HEK293 (cell line): ENCODE measurements at regions not wholly inside any gene's neighbourhood (a gene's known extent, or its start where the extent isn't known, plus 50 kb on each side); places are given as distances from the start of the nearest gene placed in this dataset.

ENCODE experiments used
- CTCF ChIA-PET: fragments of 350-600 bp; formaldehyde crosslinking; extraction: SDS; loops from one replicate; lab custom pipeline; 2021; ENCODE audit warnings: antibody characterized with exemption; lab: Yijun Ruan, JAX
- POLR2A ChIA-PET: fragments of 300-600 bp; formaldehyde crosslinking; extraction: SDS; loops from one replicate; lab custom pipeline; 2020; ENCODE audit warnings: antibody characterized with exemption, inconsistent platforms; lab: Yijun Ruan, JAX
- H3K27ac ChIP-seq: fragments of 200-500 bp; sonication (Bioruptor generic); 2 replicates; pipeline ENCODE4 v1.5.1; 2014; ENCODE audit warnings: low read depth, low read length, control low read depth, inconsistent platforms; ENCODE audit errors: extremely low read depth
- H3K36me3 ChIP-seq, 2 experiments: fragments of 200-500 bp in 1 of 2; sonication (Bioruptor generic) in 1 of 2; 1 replicate in 1 of 2; 2 replicates in 1 of 2; pipeline ENCODE4 v1.5.1; 2014 to 2017; ENCODE audit warnings: inconsistent platforms in 2 of 2, low read length in 2 of 2; ENCODE audit not compliant: control insufficient read depth in 2 of 2, insufficient read depth in 1 of 2
- H3K4me1 ChIP-seq: fragments of 200-500 bp; sonication (Bioruptor generic); 2 replicates; pipeline ENCODE4 v1.5.1; 2014; ENCODE audit warnings: mild to moderate bottlenecking, low read length, inconsistent platforms; ENCODE audit not compliant: control insufficient read depth, insufficient read depth
- H3K4me3 ChIP-seq: 2 replicates; pipeline ENCODE4 v1.5.1; 2011; ENCODE audit warnings: low read depth, mild to moderate bottlenecking, control low read depth, low read length, moderate library complexity
- H3K9me3 ChIP-seq: fragments of 200-500 bp; sonication (Bioruptor generic); 2 replicates; pipeline ENCODE4 v1.5.1; 2014; ENCODE audit warnings: low read depth, low read length, inconsistent platforms; ENCODE audit not compliant: control insufficient read depth, insufficient read depth
- BCL11A ChIP-seq: fragments of 450-650 bp; formaldehyde crosslinking; IDR thresholded peaks from 2 replicates; pipeline ENCODE4 v1.5.1; 2016; ENCODE audit warnings: low read depth, missing biosample characterization, missing genetic modification characterization
- GLI4 ChIP-seq: fragments of 450-650 bp; formaldehyde crosslinking; IDR thresholded peaks from 2 replicates; pipeline ENCODE4 v1.5.1; 2016; ENCODE audit warnings: missing biosample characterization, missing genetic modification characterization
- HOXA7 ChIP-seq: sonication (generic); formaldehyde crosslinking; IDR thresholded peaks from 2 replicates; pipeline ENCODE4 v1.8.1; 2022; ENCODE audit warnings: missing genetic modification reagents, borderline replicate concordance
- KLF7 ChIP-seq: fragments of 450-650 bp; formaldehyde crosslinking; IDR thresholded peaks from 2 replicates; pipeline ENCODE4 v1.5.1; 2016; ENCODE audit warnings: missing biosample characterization, missing genetic modification characterization, borderline replicate concordance
- MEIS1 ChIP-seq: sonication (generic); formaldehyde crosslinking; IDR thresholded peaks from 2 replicates; pipeline ENCODE4 v1.8.1; 2022; ENCODE audit warnings: missing genetic modification reagents, mild to moderate bottlenecking, borderline replicate concordance
- OSR2 ChIP-seq: fragments of 450-650 bp; formaldehyde crosslinking; IDR thresholded peaks from 2 replicates; pipeline ENCODE4 v1.5.1; 2016; ENCODE audit warnings: missing biosample characterization, missing genetic modification characterization
- WT1 ChIP-seq: fragments of 450-650 bp; formaldehyde crosslinking; IDR thresholded peaks from 2 replicates; pipeline ENCODE4 v1.5.1; 2016; ENCODE audit warnings: missing biosample characterization, missing genetic modification characterization
- ZBTB1 ChIP-seq: fragments of 450-650 bp; formaldehyde crosslinking; IDR thresholded peaks from 2 replicates; pipeline ENCODE4 v1.5.1; 2016; ENCODE audit warnings: missing biosample characterization, missing genetic modification characterization
- ZNF114 ChIP-seq: fragments of 450-650 bp; formaldehyde crosslinking; IDR thresholded peaks from 2 replicates; pipeline ENCODE4 v1.5.0; 2017; ENCODE audit warnings: missing biosample characterization, missing genetic modification characterization
- ZNF138 ChIP-seq: fragments of 450-650 bp; formaldehyde crosslinking; IDR thresholded peaks from 2 replicates; pipeline ENCODE4 v1.5.1; 2016; ENCODE audit warnings: missing biosample characterization, missing genetic modification characterization, borderline replicate concordance
- ZNF184 ChIP-seq: fragments of 450-650 bp; IDR thresholded peaks from 2 replicates; pipeline ENCODE4 v1.5.1; 2018; ENCODE audit warnings: missing biosample characterization, mild to moderate bottlenecking, missing genetic modification characterization
- ZNF211 ChIP-seq: fragments of 450-650 bp; formaldehyde crosslinking; IDR thresholded peaks from 2 replicates; pipeline ENCODE4 v1.5.1; 2016; ENCODE audit warnings: low read depth, missing biosample characterization, missing genetic modification characterization
- ZNF23 ChIP-seq: fragments of 450-650 bp; formaldehyde crosslinking; IDR thresholded peaks from 2 replicates; pipeline ENCODE4 v1.5.1; 2016; ENCODE audit warnings: missing biosample characterization, missing genetic modification characterization, borderline replicate concordance
- ZNF354C ChIP-seq: fragments of 450-650 bp; formaldehyde crosslinking; IDR thresholded peaks from 2 replicates; pipeline ENCODE4 v1.5.1; 2016; ENCODE audit warnings: missing biosample characterization, missing genetic modification characterization, low read depth, borderline replicate concordance
- ZNF544 ChIP-seq: fragments of 450-650 bp; formaldehyde crosslinking; IDR thresholded peaks from 2 replicates; pipeline ENCODE4 v1.5.0; 2017; ENCODE audit warnings: missing biosample characterization, missing genetic modification characterization
- ZNF549 ChIP-seq: fragments of 450-650 bp; IDR thresholded peaks from 2 replicates; pipeline ENCODE4 v1.5.1; 2018; ENCODE audit warnings: missing biosample characterization, missing genetic modification characterization, mild to moderate bottlenecking, inconsistent platforms, moderate library complexity
- ZNF600 ChIP-seq: fragments of 450-650 bp; formaldehyde crosslinking; IDR thresholded peaks from 2 replicates; pipeline ENCODE4 v1.5.1; 2016; ENCODE audit warnings: missing biosample characterization, missing genetic modification characterization
- ZNF692 ChIP-seq: fragments of 450-650 bp; formaldehyde crosslinking; IDR thresholded peaks from 2 replicates; pipeline ENCODE4 v1.5.1; 2016; ENCODE audit warnings: missing biosample characterization, missing genetic modification characterization
- ZNF707 ChIP-seq: fragments of 450-650 bp; formaldehyde crosslinking; IDR thresholded peaks from 2 replicates; pipeline ENCODE4 v1.5.1; 2016; ENCODE audit warnings: missing biosample characterization, missing genetic modification characterization
- ZSCAN16 ChIP-seq: fragments of 450-650 bp; formaldehyde crosslinking; IDR thresholded peaks from 2 replicates; pipeline ENCODE4 v1.5.1; 2016; ENCODE audit warnings: missing biosample characterization, missing genetic modification characterization
- TF ChIP-seq, protein P1 (sequence below): fragments of 450-650 bp; formaldehyde crosslinking; IDR thresholded peaks from 2 replicates; pipeline ENCODE4 v1.5.1; 2016; ENCODE audit warnings: missing biosample characterization, missing genetic modification characterization

GRCh38 chr1:195529881-195530280, 1078.4 kb downstream of the KCNT2 start:
- CTCF ChIA-PET = no interaction called here
- TF ChIP-seq ZNF184 (tag by site-specific recombination) (no peak), ZNF114 (no peak), WT1 (tag by site-specific recombination) (no peak), ZNF692 (no peak), ZNF138 (tag by site-specific recombination) (no peak), ZNF211 (tag by site-specific recombination) (no peak), OSR2 (tag by site-specific recombination) (no peak), ZBTB1 (tag by site-specific recombination) (no peak)

GRCh38 chr1:195520757-195521156, 1087.5 kb downstream of the KCNT2 start:
- TF ChIP-seq MEIS1 (no peak), ZNF138 (tag by site-specific recombination) (no peak), ZNF23 (no peak), ZNF707 (no peak), ZNF549 (no peak), ZSCAN16 (no peak), KLF7 (tag by site-specific recombination) (no peak), BCL11A (no peak), ZNF184 (tag by site-specific recombination) (no peak), ZNF354C (tag by site-specific recombination) (no peak)
- CTCF ChIA-PET = no interaction called here

More at GRCh38 chr1:195529881-195530280, 1078.4 kb downstream of the KCNT2 start:
- Histone ChIP-seq H3K4me1 (no peaks in the 10 kb centered on the region), H3K27ac (no peak overlapping the region), H3K36me3 (no peaks in the 10 kb centered on the region), H3K9me3 (no peaks in the 10 kb centered on the region), H3K4me3 (no peak overlapping the region)
- POLR2A ChIA-PET = no interaction called here

GRCh38 chr1:195516036-195516435, 1092.2 kb downstream of the KCNT2 start:
- CTCF ChIA-PET = no interaction called here
- Histone ChIP-seq H3K36me3 (no peaks in the 10 kb centered on the region), H3K27ac (no peak overlapping the region), H3K4me1 (no peaks in the 10 kb centered on the region), H3K4me3 (no peak overlapping the region), H3K9me3 (no peaks in the 10 kb centered on the region)
- TF ChIP-seq GLI4 (no peak), ZNF600 (tag by site-specific recombination) (no peak), ZNF544 (no peak), HOXA7 (no peak)
- TF ChIP-seq, protein P1, sequence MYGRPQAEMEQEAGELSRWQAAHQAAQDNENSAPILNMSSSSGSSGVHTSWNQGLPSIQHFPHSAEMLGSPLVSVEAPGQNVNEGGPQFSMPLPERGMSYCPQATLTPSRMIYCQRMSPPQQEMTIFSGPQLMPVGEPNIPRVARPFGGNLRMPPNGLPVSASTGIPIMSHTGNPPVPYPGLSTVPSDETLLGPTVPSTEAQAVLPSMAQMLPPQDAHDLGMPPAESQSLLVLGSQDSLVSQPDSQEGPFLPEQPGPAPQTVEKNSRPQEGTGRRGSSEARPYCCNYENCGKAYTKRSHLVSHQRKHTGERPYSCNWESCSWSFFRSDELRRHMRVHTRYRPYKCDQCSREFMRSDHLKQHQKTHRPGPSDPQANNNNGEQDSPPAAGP (tag by site-specific recombination) = no peak
- POLR2A ChIA-PET = no interaction called here

More at GRCh38 chr1:195520757-195521156, 1087.5 kb downstream of the KCNT2 start:
- H3K36me3 ChIP-seq = no peaks in the 10 kb centered on the region
- no peak overlapping the region for H3K27ac ChIP-seq
- H3K4me1 ChIP-seq = no peaks in the 10 kb centered on the region
- POLR2A ChIA-PET = no interaction called here
- no peaks in the 10 kb centered on the region for H3K9me3 ChIP-seq
- H3K4me3 ChIP-seq = no peak overlapping the region
